Liver (tissue), 8 donors: ENCODE measurements at regions not wholly inside any gene's neighbourhood (a gene's known extent, or its start where the extent isn't known, plus 50 kb on each side); places are given as distances from the start of the nearest gene placed in this dataset.

Source experiments
- DNase-seq: peaks from one replicate; pipeline ENCODE4 v3.0.0-alpha.2; 2017; ENCODE audit warnings: low spot score
- H3K27ac ChIP-seq, 2 donors: one replicate each; pipeline ENCODE4 v1.7.0; 2013; ENCODE audit warnings: inconsistent platforms in 2 of 2, low read length in 2 of 2, control low read depth in 1 of 2, low read depth in 1 of 2, mild to moderate bottlenecking in 1 of 2
- H3K27me3 ChIP-seq, 4 donors: one replicate each; pipeline versions ENCODE4 v1.6.1 to v1.7.0; 2013; ENCODE audit warnings: low read length in 3 of 4, inconsistent platforms in 1 of 4, mild to moderate bottlenecking in 1 of 4, moderate library complexity in 1 of 4; ENCODE audit not compliant: control insufficient read depth in 4 of 4, insufficient read depth in 4 of 4
- H3K36me3 ChIP-seq, 4 donors: one replicate each; pipeline versions ENCODE4 v1.6.1 to v1.7.0; 2013; ENCODE audit warnings: low read length in 3 of 4, mild to moderate bottlenecking in 3 of 4, low read depth in 1 of 4, moderate library complexity in 1 of 4; ENCODE audit not compliant: control insufficient read depth in 4 of 4, insufficient read depth in 3 of 4
- H3K4me1 ChIP-seq, 4 donors: one replicate each; pipeline versions ENCODE4 v1.6.1 to v1.7.0; 2013; ENCODE audit warnings: low read length in 3 of 4, mild to moderate bottlenecking in 3 of 4, moderate library complexity in 1 of 4; ENCODE audit not compliant: control insufficient read depth in 4 of 4, insufficient read depth in 4 of 4
- H3K4me3 ChIP-seq, 3 donors: one replicate each; pipeline versions ENCODE4 v1.6.1 to v1.7.0; 2013; ENCODE audit warnings: low read length in 3 of 3, control low read depth in 1 of 3, low read depth in 1 of 3, mild to moderate bottlenecking in 1 of 3
- H3K9ac ChIP-seq, 2 donors: one replicate each; pipeline ENCODE4 v1.7.0; 2013; ENCODE audit warnings: low read length in 2 of 2, mild to moderate bottlenecking in 2 of 2, moderate library complexity in 2 of 2, control low read depth in 1 of 2, low read depth in 1 of 2
- H3K9me3 ChIP-seq, 4 donors: one replicate each; pipeline versions ENCODE4 v1.6.1 to v1.7.0; 2013; ENCODE audit warnings: low read length in 3 of 4; ENCODE audit not compliant: control insufficient read depth in 4 of 4
- ATF3 ChIP-seq: IDR thresholded peaks from 2 replicates; pipeline ENCODE4 v1.6.1; 2016; ENCODE audit warnings: antibody characterized with exemption
- CTCF ChIP-seq: fragments of 150-350 bp; IDR thresholded peaks from 2 replicates; pipeline ENCODE4 v1.5.1; 2017; ENCODE audit warnings: improper control_type of control experiment, low read depth, low read length; ENCODE audit not compliant: missing input control
- EGR1 ChIP-seq, 2 donors: IDR thresholded peaks; 2 replicates each; pipeline ENCODE4 v1.6.1; 2016 to 2018; ENCODE audit warnings: antibody characterized with exemption in 2 of 2, low read depth in 2 of 2
- FOXA2 ChIP-seq: IDR thresholded peaks from 2 replicates; pipeline ENCODE4 v1.6.1; 2016; ENCODE audit warnings: antibody characterized with exemption
- GABPA ChIP-seq, 2 donors: IDR thresholded peaks in 1 of 2; conservative IDR thresholded peaks in 1 of 2; 2 replicates each; pipeline ENCODE4 v1.6.1; 2016; ENCODE audit warnings: antibody characterized with exemption in 2 of 2, mild to moderate bottlenecking in 1 of 2, moderate library complexity in 1 of 2
- HNF4A ChIP-seq, 2 donors: conservative IDR thresholded peaks; 2 replicates each; pipeline ENCODE4 v1.6.1; 2016; ENCODE audit warnings: antibody characterized with exemption in 2 of 2, mild to moderate bottlenecking in 2 of 2
- HNF4G ChIP-seq: IDR thresholded peaks from 2 replicates; pipeline ENCODE4 v1.6.1; 2016; ENCODE audit warnings: antibody characterized with exemption
- JUND ChIP-seq, 2 donors: IDR thresholded peaks; 2 replicates each; pipeline ENCODE4 v1.6.1; 2016; ENCODE audit warnings: antibody characterized with exemption in 2 of 2
- MAX ChIP-seq: IDR thresholded peaks from 2 replicates; pipeline ENCODE4 v1.6.1; 2016; ENCODE audit warnings: antibody characterized with exemption
- NR2F2 ChIP-seq: IDR thresholded peaks from 2 replicates; pipeline ENCODE4 v1.6.1; 2016; ENCODE audit warnings: antibody characterized with exemption
- RAD21 ChIP-seq, 2 donors: IDR thresholded peaks; 2 replicates each; pipeline ENCODE4 v1.6.1; 2016; ENCODE audit warnings: antibody characterized with exemption in 2 of 2, mild to moderate bottlenecking in 2 of 2
- RXRA ChIP-seq, 2 donors: IDR thresholded peaks; 2 replicates each; pipeline ENCODE4 v1.6.1; 2017 to 2018; ENCODE audit warnings: antibody characterized with exemption in 2 of 2, mild to moderate bottlenecking in 1 of 2
- SP1 ChIP-seq: IDR thresholded peaks from 2 replicates; pipeline ENCODE4 v1.6.1; 2018; ENCODE audit warnings: antibody characterized with exemption, mild to moderate bottlenecking
- TAF1 ChIP-seq: conservative IDR thresholded peaks from 2 replicates; pipeline ENCODE4 v1.6.1; 2016; ENCODE audit warnings: antibody characterized with exemption, mild to moderate bottlenecking
- YY1 ChIP-seq: IDR thresholded peaks from 2 replicates; pipeline ENCODE4 v1.6.1; 2016; ENCODE audit warnings: antibody characterized with exemption, mild to moderate bottlenecking
- ZBTB33 ChIP-seq: IDR thresholded peaks from 2 replicates; pipeline ENCODE4 v1.6.1; 2016; ENCODE audit warnings: antibody characterized with exemption
- WGBS: extraction: QIAGEN DNeasy Blood & Tissue Kit; methylation state at CpG from one replicate; pipeline ENCODE4 v1.1.7; 2013; 5-methylcytosine and 5-hydroxymethylcytosine counted together
- donor health status: healthy.
- donor health status: healthy.
- donor health status: healthy.
- donor health status: healthy.
- donor health status: healthy.

GRCh38 chr15:39226169-39226937, 354.5 kb upstream of the THBS1 start:
- no peak for DNase-seq
- no peaks in the 10 kb centered on the region for H3K9me3 ChIP-seq
- H3K36me3 ChIP-seq = no peaks in the 10 kb centered on the region
- H3K4me3 ChIP-seq = no peak overlapping the region
- WGBS = 88% methylated on average over 2 of the region's 2 CpGs
- no peaks in the 10 kb centered on the region for H3K27me3 ChIP-seq
- H3K9ac ChIP-seq = no peak overlapping the region
- H3K4me1 ChIP-seq = no peaks in the 10 kb centered on the region
- TF ChIP-seq TAF1 (no peak), CTCF (no peak), GABPA (IDR thresholded peaks at IDR 0.05 in 1 of 2, conservative IDR thresholded peaks at IDR 0.05 in 1 of 2) (no peak), NR2F2 (no peak), RAD21 (IDR thresholded peaks at IDR 0.05) (no peak), JUND (IDR thresholded peaks at IDR 0.05) (no peak), ATF3 (no peak), EGR1 (IDR thresholded peaks at IDR 0.05; ENCODE audit: low read depth in 2 of 2) (no peak), SP1 (no peak), YY1 (no peak)
- H3K27ac ChIP-seq = no peak overlapping the region

GRCh38 chr15:39227001-39227400, 353.9 kb upstream of the THBS1 start:
- TF ChIP-seq ATF3 (no peak), ZBTB33 (no peak), CTCF (no peak), NR2F2 (no peak), FOXA2 (no peak), HNF4G (no peak), RXRA (IDR thresholded peaks at IDR 0.05) (no peak), TAF1 (no peak), EGR1 (IDR thresholded peaks at IDR 0.05; ENCODE audit: low read depth in 2 of 2) (no peak), GABPA (IDR thresholded peaks at IDR 0.05 in 1 of 2, conservative IDR thresholded peaks at IDR 0.05 in 1 of 2) (no peak), HNF4A (conservative IDR thresholded peaks at IDR 0.05) (no peak), JUND (IDR thresholded peaks at IDR 0.05) (no peak), MAX (no peak)
- Histone ChIP-seq H3K27me3 (no peaks in the 10 kb centered on the region), H3K36me3 (no peaks in the 10 kb centered on the region), H3K4me1 (no peaks in the 10 kb centered on the region), H3K27ac (no peak overlapping the region), H3K4me3 (no peak overlapping the region), H3K9me3 (no peaks in the 10 kb centered on the region), H3K9ac (no peak overlapping the region)
- no peak for DNase-seq
- 76% methylated on average over 1 of the region's 1 CpG for WGBS
